ENCODE measurements at regions not wholly inside any gene's neighbourhood (a gene's known extent, or its start where the extent isn't known, plus 50 kb on each side); places are given as distances from the start of the nearest gene placed in this dataset.
"Not testable (repeated sequence)": the region's sequence is repeated elsewhere in the genome, so short reads cannot be mapped to it uniquely, and the experiment has no call there.

- DNase-seq (ENCODE audit: low read depth in 3 of 3, low spot score in 2 of 3) = no peak
Observed at GRCh38 chr5:74464512-74465209, 175.9 kb downstream of the ENC1 start.

DNA sequence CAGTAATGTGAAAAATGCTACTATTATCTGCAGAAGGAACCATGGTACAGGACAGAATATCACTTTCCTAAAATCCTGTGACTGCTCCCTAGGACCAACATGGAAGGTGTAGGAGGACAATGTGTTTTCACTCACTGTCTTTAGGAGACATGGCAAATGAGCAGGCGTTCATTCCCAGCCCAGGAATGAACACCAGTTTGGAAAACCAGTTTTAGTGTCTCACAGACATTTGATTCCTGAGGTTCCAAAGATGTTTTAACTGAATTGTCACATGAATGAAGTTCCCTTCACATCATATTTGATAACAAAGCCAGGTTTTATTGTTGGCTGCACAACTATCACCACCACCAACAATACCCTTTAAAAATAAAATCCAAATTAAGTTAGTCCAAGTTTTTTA is 178.2 kb downstream of the ENC1 start:
- no peak for DNase-seq (ENCODE audit: low read depth in 3 of 3, low spot score in 2 of 3)

GRCh38 chr5:74461251-74461650 is 179.3 kb downstream of the ENC1 start:
- DNase-seq (ENCODE audit: low read depth in 3 of 3, low spot score in 2 of 3) = no peak

- no peak for DNase-seq (ENCODE audit: low read depth in 3 of 3, low spot score in 2 of 3)
Observed at GRCh38 chr5:74460694-74461093, 179.8 kb downstream of the ENC1 start.

GRCh38 chr5:74459984-74460383 is 180.5 kb downstream of the ENC1 start:
- DNase-seq (ENCODE audit: low read depth in 3 of 3, low spot score in 2 of 3) = no peak

DNA sequence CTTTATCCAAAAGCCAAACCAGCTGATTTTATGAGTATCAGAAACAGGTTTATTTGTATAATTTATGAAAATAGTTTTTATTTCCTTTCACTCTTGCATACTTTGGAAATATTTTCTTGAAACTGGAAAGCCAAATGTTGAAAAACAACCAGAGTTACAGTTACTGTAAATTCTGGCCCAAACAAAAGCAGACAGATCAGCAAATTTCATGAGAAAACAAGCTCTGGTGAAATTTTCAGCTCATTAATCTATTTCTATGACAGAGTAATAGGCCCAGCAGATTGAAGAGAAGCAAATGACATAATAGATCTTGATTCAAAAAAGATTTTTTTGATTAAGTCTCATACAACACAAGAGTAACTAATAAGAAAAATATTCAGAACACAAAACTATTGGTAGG is 182.7 kb downstream of the ENC1 start:
- DNase-seq (ENCODE audit: low read depth in 3 of 3, low spot score in 2 of 3) = no peak

- no peak for DNase-seq (ENCODE audit: low read depth in 3 of 3, low spot score in 2 of 3)
Observed at GRCh38 chr5:74454263-74455030, 186.1 kb downstream of the ENC1 start.

DNA sequence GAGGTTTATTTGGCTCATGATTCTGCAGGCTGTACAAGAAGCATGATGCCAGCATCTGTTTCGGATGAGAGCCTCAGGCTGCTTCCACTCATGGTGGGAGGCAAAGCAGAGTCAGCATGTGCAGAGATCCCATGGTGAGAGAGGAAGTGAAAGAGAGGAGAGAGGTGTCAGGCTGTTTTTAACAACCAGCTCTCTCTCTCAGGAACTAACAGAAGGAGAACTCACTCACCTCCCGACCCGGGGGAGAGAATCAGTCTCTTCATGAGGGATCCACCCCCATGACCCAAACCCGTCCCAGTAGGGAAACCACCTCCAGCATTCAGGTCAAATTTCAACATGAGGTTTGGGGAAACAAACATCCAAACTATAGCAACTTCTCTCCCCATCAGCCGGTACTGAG is 187.7 kb downstream of the ENC1 start:
- DNase-seq (ENCODE audit: low read depth in 3 of 3, low spot score in 2 of 3) = no peak

DNA sequence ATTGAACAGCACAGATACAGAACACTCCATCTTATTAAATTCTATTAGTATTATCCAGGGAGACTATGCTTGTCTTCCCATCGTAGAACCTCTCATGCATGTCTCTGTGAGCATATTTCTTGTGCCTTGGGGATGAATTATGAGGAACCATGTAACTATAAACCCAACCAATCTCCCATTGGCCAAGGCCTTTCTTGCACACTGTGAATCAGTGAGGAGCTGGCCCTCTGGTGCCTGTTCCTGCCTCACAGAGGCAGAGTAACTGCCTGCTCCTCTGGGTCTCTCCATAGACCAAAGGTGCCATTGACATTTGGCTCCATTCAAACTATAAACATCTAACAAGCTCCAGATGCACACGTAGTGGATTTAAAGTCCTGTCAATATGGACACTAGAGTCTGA is 190.4 kb downstream of the ENC1 start:
- DNase-seq (ENCODE audit: low read depth in 3 of 3, low spot score in 2 of 3) = no peak

- no peak for DNase-seq (ENCODE audit: low read depth in 3 of 3, low spot score in 2 of 3)
Observed at GRCh38 chr5:74446725-74447241, 193.7 kb downstream of the ENC1 start.

- no peak for DNase-seq (ENCODE audit: low read depth in 3 of 3, low spot score in 2 of 3)
Observed at GRCh38 chr5:74442466-74442865, 198.1 kb downstream of the ENC1 start.

- DNase-seq (ENCODE audit: low read depth in 3 of 3, low spot score in 2 of 3) = no peak
Observed at GRCh38 chr5:74441616-74442015, 198.9 kb downstream of the ENC1 start.

DNA sequence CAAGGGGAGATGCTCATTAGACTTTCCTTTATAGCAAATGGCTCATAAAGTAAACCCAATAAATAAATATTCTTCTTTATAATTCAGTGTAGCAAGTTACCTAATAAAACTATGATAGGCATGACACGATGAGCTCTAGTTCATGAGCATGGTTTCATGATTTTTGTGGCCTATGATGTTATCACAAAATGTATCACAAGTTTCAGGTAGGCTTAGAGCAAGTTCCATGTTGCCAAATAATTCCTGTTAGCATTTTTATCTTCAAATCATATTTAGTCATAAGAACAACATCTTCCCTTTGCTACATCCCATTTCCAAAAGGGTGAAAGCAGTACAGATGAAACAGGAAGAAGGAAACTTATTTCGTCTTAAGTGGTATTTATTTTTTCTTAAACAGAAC is 200.2 kb downstream of the ENC1 start:
- DNase-seq (ENCODE audit: low read depth in 3 of 3, low spot score in 2 of 3) = no peak

DNA sequence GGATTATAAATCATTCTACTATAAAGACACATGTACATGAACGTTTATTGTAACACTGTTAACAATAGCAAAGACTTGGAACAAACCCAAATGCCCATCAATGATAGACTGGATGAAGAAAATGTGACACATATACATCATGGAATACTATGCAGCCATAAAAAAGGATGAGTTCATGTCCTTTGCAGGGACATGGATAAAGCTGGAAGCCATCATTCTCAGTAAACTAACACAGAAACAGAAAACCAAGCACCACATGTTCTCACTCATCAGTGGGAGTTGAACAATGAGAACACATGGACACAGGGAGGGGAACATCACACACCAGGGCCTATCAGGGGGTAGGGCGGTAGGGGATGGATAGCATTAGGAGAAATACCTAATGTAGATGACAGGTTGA is 202.7 kb downstream of the ENC1 start:
- not testable (repeated sequence) for DNase-seq (ENCODE audit: low read depth in 3 of 3, low spot score in 2 of 3)

DNA sequence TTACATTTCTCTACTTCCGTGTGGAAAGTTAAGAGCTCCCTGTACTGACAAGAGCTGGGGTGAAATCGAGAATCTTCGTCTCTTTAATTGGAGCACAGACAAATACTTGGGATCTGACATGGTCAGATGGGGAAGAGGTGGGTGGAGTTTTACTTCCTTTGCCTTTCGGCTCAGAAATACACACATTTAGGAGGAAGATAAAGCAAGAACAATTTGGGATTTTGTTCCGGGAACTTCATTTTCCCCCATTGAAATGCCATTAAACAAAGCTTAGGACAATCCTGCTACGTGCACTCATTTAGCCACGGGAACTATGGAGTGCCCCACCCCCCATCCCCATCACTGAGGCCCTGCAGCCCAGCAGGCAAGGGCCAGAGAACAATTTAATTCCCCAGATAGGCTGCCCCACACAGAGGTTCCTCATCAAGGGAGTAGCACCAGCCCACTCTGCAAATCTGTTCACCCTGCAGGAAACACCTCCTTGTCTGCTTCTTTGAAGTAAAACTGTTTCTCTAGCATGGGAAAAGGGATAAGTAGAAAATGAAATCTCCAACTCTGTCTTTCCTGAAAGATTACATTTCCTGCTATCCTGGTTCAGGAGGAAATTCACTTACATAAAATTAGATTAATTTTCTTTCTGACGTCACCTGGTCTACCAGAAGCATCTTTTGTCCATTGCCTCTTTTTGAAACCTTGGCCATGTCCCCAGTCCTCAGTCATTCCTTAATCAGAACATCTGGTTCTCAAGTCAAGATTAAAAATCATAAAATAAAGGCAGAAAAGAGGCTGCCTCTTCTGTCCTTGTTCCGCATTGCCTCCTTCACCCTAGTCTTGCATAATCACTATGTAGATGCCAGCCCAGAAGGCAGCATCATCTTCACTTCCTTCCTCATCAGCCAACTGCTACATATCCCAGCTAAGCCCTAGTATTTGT is 206.4 kb downstream of the ENC1 start:
- no peak for DNase-seq (ENCODE audit: low read depth in 3 of 3, low spot score in 2 of 3)

GRCh38 chr5:74433255-74433895 is 207.2 kb downstream of the ENC1 start:
- DNase-seq (ENCODE audit: low read depth in 3 of 3, low spot score in 2 of 3) = no peak

- no peak for DNase-seq (ENCODE audit: low read depth in 3 of 3, low spot score in 2 of 3)
Observed at GRCh38 chr5:74432721-74433120, 207.8 kb downstream of the ENC1 start.

DNA sequence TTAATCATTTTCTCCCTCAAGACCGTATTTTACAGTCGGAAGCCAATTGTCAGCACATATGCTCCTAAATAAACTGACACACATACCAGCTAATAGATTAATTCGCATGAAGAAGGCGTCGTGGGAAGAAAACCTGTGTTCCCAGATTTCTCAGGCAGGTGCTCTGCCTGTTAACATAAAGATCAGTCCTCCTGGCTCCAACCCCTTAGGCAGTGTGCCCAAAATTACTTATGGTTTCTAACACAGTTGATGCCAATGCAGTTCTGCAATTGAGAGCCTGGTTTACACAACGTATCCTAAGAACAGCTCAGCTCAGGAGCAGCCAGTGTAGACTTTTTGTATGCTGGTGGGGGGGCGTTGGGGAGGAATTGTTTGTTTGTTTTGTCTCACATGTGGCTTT is 208.3 kb downstream of the ENC1 start:
- no peak for DNase-seq (ENCODE audit: low read depth in 3 of 3, low spot score in 2 of 3)

DNA sequence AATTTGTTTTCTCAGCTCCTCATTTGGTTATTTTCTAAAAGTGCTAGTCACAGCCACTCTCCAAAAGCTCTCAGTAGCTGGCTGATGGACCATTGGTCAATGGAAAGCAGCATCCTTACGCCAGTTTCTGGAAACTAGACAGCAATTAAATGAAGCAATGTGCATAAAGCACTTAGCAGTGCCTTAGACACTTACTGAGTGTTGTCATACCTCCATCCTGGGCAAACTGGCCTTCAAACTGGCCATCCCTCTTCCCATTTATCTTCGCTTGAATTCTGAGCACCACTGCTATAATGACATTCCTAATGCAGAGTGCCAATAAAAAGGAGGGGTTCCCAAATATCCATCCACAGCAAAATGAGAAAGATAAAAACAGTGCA is 209.2 kb downstream of the ENC1 start:
- no peak for DNase-seq (ENCODE audit: low read depth in 3 of 3, low spot score in 2 of 3)

DNA sequence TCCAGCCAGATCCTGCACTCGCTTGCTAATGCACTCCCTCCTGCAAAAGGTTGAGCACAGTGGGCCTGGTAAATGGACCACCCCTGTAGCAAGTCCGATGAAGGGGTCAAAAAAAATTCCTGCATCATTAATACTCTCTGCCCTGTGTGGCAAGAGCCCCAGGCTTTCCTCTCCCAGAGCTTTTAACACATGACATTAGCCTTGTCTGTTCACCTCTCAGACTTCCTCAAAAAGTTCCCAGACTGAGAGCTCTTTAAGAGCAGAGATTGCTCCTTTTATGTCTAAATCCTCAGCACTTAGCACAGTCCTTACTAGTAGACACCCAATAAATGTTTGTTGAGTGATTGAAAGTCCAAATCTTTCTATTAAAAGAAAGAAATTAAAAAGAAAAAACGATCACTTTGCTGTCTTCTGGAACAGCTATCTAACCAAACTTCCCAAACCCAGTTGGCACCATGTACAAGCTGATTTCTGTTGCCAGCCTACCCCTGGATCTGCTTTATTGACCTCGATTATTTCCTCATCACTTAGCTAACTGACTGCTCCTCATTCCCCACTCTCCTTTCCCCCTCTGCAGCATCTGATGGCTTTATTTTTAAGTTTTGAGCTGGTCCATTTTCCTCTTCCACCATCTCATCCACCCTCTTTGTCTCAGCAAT is 209.8 kb downstream of the ENC1 start:
- no peak for DNase-seq (ENCODE audit: low read depth in 3 of 3, low spot score in 2 of 3)

All from right renal cortex interstitium (tissue), 3 donors.